ENCODE measurements at regions not wholly inside any gene's neighbourhood (a gene's known extent, or its start where the extent isn't known, plus 50 kb on each side); places are given as distances from the start of the nearest gene placed in this dataset.

GRCh38 chr6:164166515-164166914 is 752.0 kb downstream of the QKI start:
- no peak for TF ChIP-seq CTCF (IDR thresholded peaks at IDR 0.05; ENCODE audit: control insufficient read depth, insufficient read depth, low read depth, low read length, missing control alignments)
- no peak overlapping the region for H3K4me3 ChIP-seq (ENCODE audit: control insufficient read depth, low read depth, low read length)
- no peak for DNase-seq (ENCODE audit: low read depth)

DNA sequence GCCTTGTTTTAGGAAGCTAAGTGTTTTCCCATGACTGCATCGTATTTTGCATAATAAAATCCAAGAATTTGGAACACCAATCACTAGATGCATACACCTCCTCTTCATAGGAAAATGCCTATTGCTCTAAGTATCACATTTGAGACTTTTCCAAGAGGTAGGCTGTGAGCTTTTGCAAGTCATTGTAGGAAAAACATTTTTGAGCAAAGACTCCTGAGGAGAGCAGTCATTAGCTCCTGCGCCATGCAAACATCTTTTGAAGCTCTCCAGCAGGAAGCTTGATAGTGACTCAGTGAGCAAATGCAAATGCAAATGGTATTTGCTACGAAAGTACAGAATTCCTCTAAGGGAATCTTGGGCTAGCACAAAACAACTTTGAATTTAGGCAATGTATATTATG is 750.4 kb downstream of the QKI start:
- no peak overlapping the region for H3K4me3 ChIP-seq (ENCODE audit: control insufficient read depth, low read depth, low read length)
- TF ChIP-seq CTCF (IDR thresholded peaks at IDR 0.05; ENCODE audit: control insufficient read depth, insufficient read depth, low read depth, low read length, missing control alignments) = no peak
- DNase-seq (ENCODE audit: low read depth) = no peak

DNA sequence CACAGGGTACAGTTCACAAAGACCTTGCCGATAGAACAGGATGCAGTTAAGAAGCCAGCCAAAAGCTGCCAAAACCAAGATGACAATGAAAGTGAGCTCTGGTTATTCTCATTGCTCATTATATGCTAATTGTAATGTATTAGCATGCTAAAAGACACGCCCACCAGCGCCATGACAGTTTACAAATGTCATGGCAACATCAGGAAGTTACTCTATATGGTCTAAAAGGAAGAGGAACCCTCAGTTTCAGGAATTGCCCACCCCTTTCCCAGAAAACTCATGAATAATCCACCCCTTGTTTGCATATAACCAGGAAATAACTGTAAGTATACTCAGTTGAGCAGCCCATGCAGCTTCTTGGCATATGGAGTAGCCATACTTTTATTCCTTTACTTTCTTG is 748.7 kb downstream of the QKI start:
- no peak overlapping the region for H3K4me3 ChIP-seq (ENCODE audit: control insufficient read depth, low read depth, low read length)
- DNase-seq (ENCODE audit: low read depth) = no peak
- TF ChIP-seq CTCF (IDR thresholded peaks at IDR 0.05; ENCODE audit: control insufficient read depth, insufficient read depth, low read depth, low read length, missing control alignments) = no peak

- no peak for TF ChIP-seq CTCF (IDR thresholded peaks at IDR 0.05; ENCODE audit: control insufficient read depth, insufficient read depth, low read depth, low read length, missing control alignments)
- DNase-seq (ENCODE audit: low read depth) = no peak
- H3K4me3 ChIP-seq (ENCODE audit: control insufficient read depth, low read depth, low read length) = no peak overlapping the region
Measured at GRCh38 chr6:164159061-164159460, 744.5 kb downstream of the QKI start.

DNA sequence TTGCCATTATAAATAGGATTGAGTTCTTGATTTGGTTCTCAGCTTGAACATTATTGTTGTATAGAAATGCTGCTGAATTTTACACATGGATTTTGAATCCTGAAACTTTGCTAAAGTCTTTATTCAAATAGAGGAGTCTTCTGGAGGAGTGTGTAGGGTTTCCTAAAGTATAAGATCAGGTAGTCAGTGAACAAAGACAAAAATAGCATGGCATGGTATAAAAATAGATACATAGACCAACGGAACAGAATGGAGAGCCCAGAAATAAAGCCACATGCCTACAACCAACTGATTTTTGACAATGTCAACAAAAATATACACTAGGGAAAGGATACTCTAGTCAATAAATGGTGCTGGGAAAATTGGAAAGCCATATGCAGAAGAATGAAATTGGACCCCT is 740.1 kb downstream of the QKI start:
- no peak for TF ChIP-seq CTCF (IDR thresholded peaks at IDR 0.05; ENCODE audit: control insufficient read depth, insufficient read depth, low read depth, low read length, missing control alignments)
- no peak overlapping the region for H3K4me3 ChIP-seq (ENCODE audit: control insufficient read depth, low read depth, low read length)

DNA sequence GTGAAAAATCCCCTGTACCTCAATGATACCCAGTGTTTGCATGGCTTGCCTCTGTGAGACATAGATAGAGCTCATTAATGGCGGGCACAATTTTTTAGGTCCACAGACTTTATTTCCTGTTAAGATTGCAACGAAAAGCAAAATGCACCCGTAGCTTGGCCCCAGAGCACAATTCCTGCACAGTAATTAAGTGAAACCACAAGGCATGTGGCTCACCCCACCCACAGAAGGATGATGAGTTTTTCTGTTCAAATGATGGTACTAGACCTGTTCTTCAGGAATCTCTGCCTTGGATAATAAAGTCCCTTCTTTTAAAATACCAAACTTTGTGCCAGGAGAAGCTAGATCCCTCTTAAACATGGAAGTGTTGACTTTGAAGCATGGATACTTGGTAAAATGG is 738.1 kb downstream of the QKI start:
- H3K4me3 ChIP-seq (ENCODE audit: control insufficient read depth, low read depth, low read length) = no peak overlapping the region
- no peak for DNase-seq (ENCODE audit: low read depth)
- TF ChIP-seq CTCF (IDR thresholded peaks at IDR 0.05; ENCODE audit: control insufficient read depth, insufficient read depth, low read depth, low read length, missing control alignments) = no peak

More for the DNA sequence above, 740.1 kb downstream of the QKI start:
- DNase-seq (ENCODE audit: low read depth) = no peak

Measured in AG09309 (cell line).